ENCODE measurements at regions not wholly inside any gene's neighbourhood (a gene's known extent, or its start where the extent isn't known, plus 50 kb on each side); places are given as distances from the start of the nearest gene placed in this dataset.

GRCh38 chr3:70740071-70740470 lies 427.6 kb upstream of the MDFIC2 start:
- Histone ChIP-seq H3K4me1 (ENCODE audit: insufficient read depth, low read length, poor library complexity, severe bottlenecking) (no peaks in the 10 kb centered on the region), H3K27me3 (replicated peaks; ENCODE audit: insufficient read depth, low read depth, low read length, poor library complexity) (no peaks in the 10 kb centered on the region), H3K4me3 (ENCODE audit: low read depth, low read length, poor library complexity, severe bottlenecking) (no peak overlapping the region), H3K36me3 (ENCODE audit: insufficient read depth, low read length, poor library complexity, severe bottlenecking) (no peaks in the 10 kb centered on the region), H3K27ac (ENCODE audit: low read depth, low read length, poor library complexity, severe bottlenecking) (no peak overlapping the region), H3K9me3 (ENCODE audit: low read depth, low read length, poor library complexity, severe bottlenecking) (no peaks in the 10 kb centered on the region)
- ChIA-PET CTCF (no interaction called here), POLR2A (ENCODE audit: low non-redundant PET) (no interaction called here)
- intact Hi-C loops (cut with micrococcal nuclease; ENCODE audit: unreplicated experiment), result no loop called here
- no peak for DNase-seq (ENCODE audit: low spot score)
- BruUV-seq (replicated peaks), result no TSS peak
- TF ChIP-seq EZH2 (IDR thresholded peaks at IDR 0.05; ENCODE audit: borderline replicate concordance, low read depth, low read length, poor library complexity, severe bottlenecking) (no peak), CTCF (conservative IDR thresholded peaks at IDR 0.05; ENCODE audit: low read depth, low read length) (no peak)

- Histone ChIP-seq H3K4me3 (ENCODE audit: low read depth, low read length, poor library complexity, severe bottlenecking) (no peak overlapping the region), H3K27ac (ENCODE audit: low read depth, low read length, poor library complexity, severe bottlenecking) (no peak overlapping the region), H3K4me1 (ENCODE audit: insufficient read depth, low read length, poor library complexity, severe bottlenecking) (no peaks in the 10 kb centered on the region), H3K9me3 (ENCODE audit: low read depth, low read length, poor library complexity, severe bottlenecking) (no peaks in the 10 kb centered on the region), H3K27me3 (replicated peaks; ENCODE audit: insufficient read depth, low read depth, low read length, poor library complexity) (no peaks in the 10 kb centered on the region), H3K36me3 (ENCODE audit: insufficient read depth, low read length, poor library complexity, severe bottlenecking) (no peaks in the 10 kb centered on the region)
- no TSS peak for BruUV-seq (replicated peaks)
- intact Hi-C loops (cut with micrococcal nuclease; ENCODE audit: unreplicated experiment), result no loop called here
- DNase-seq (ENCODE audit: low spot score), result no peak
- ChIA-PET CTCF (no interaction called here), POLR2A (ENCODE audit: low non-redundant PET) (no interaction called here)
- TF ChIP-seq CTCF (conservative IDR thresholded peaks at IDR 0.05; ENCODE audit: low read depth, low read length) (no peak), EZH2 (IDR thresholded peaks at IDR 0.05; ENCODE audit: borderline replicate concordance, low read depth, low read length, poor library complexity, severe bottlenecking) (no peak)
These were observed 425.8 kb upstream of the MDFIC2 start for GRCh38 chr3:70738291-70738681.

- TF ChIP-seq EZH2 (IDR thresholded peaks at IDR 0.05; ENCODE audit: borderline replicate concordance, low read depth, low read length, poor library complexity, severe bottlenecking) (no peak), CTCF (conservative IDR thresholded peaks at IDR 0.05; ENCODE audit: low read depth, low read length) (no peak)
- POLR2A ChIA-PET (ENCODE audit: low non-redundant PET), result no interaction called here
- Histone ChIP-seq H3K27me3 (replicated peaks; ENCODE audit: insufficient read depth, low read depth, low read length, poor library complexity) (no peaks in the 10 kb centered on the region), H3K36me3 (ENCODE audit: insufficient read depth, low read length, poor library complexity, severe bottlenecking) (no peaks in the 10 kb centered on the region), H3K27ac (ENCODE audit: low read depth, low read length, poor library complexity, severe bottlenecking) (no peak overlapping the region), H3K4me1 (ENCODE audit: insufficient read depth, low read length, poor library complexity, severe bottlenecking) (no peaks in the 10 kb centered on the region), H3K4me3 (ENCODE audit: low read depth, low read length, poor library complexity, severe bottlenecking) (no peak overlapping the region), H3K9me3 (ENCODE audit: low read depth, low read length, poor library complexity, severe bottlenecking) (no peaks in the 10 kb centered on the region)
- DNase-seq (ENCODE audit: low spot score), result no peak
- BruUV-seq (replicated peaks), result no TSS peak
- CTCF ChIA-PET, result no interaction called here
- intact Hi-C loops (cut with micrococcal nuclease; ENCODE audit: unreplicated experiment), result no loop called here
These were observed 425.3 kb upstream of the MDFIC2 start for GRCh38 chr3:70737666-70738290.
